Lung (tissue), 11 donors: ENCODE measurements at regions not wholly inside any gene's neighbourhood (a gene's known extent, or its start where the extent isn't known, plus 50 kb on each side); places are given as distances from the start of the nearest gene placed in this dataset.
"Not testable (repeated sequence)": the region's sequence is repeated elsewhere in the genome, so short reads cannot be mapped to it uniquely, and the experiment has no call there.

Source experiments
- ATAC-seq: fragments of 200-7000 bp; cut with Tn5 transposase; one replicate; pipeline ENCODE4 v1.9.1; 2020; ENCODE audit warnings: moderate number of reproducible peaks; ENCODE audit not compliant: insufficient read depth, low FRiP score
- DNase-seq, 3 donors: peaks; one replicate each; pipeline ENCODE4 v3.0.0-alpha.2; 2013 to 2017
- H3K27ac ChIP-seq, 2 donors: one replicate each; pipeline ENCODE4 v1.5.1; 2013; ENCODE audit warnings: mild to moderate bottlenecking in 2 of 2, moderate library complexity in 2 of 2, control low read depth in 1 of 2, inconsistent platforms in 1 of 2, low read depth in 1 of 2, low read length in 1 of 2
- H3K27me3 ChIP-seq, 3 donors: one replicate each; pipeline ENCODE4 v1.5.1; 2013; ENCODE audit warnings: low read length in 2 of 3; ENCODE audit not compliant: control insufficient read depth in 3 of 3, insufficient read depth in 3 of 3
- H3K36me3 ChIP-seq, 4 donors: one replicate each; pipeline ENCODE4 v1.5.1; 2013; ENCODE audit warnings: low read length in 4 of 4, mild to moderate bottlenecking in 1 of 4, moderate library complexity in 1 of 4; ENCODE audit not compliant: control insufficient read depth in 4 of 4, insufficient read depth in 4 of 4
- H3K4me1 ChIP-seq, 5 donors: one replicate each; pipeline ENCODE4 v1.5.1; 2013; ENCODE audit warnings: low read length in 5 of 5, mild to moderate bottlenecking in 2 of 5, moderate library complexity in 1 of 5; ENCODE audit not compliant: control insufficient read depth in 5 of 5, insufficient read depth in 5 of 5
- H3K4me3 ChIP-seq: one replicate; pipeline ENCODE4 v1.5.1; 2013; ENCODE audit warnings: mild to moderate bottlenecking, control low read depth, moderate library complexity
- H3K9ac ChIP-seq, 2 donors: one replicate each; pipeline ENCODE4 v1.5.1; 2013; ENCODE audit warnings: low read length in 2 of 2, control low read depth in 1 of 2; ENCODE audit not compliant: insufficient read depth in 1 of 2
- H3K9me3 ChIP-seq, 4 donors: one replicate each; pipeline ENCODE4 v1.5.1; 2013; ENCODE audit warnings: low read length in 3 of 4, mild to moderate bottlenecking in 1 of 4, moderate library complexity in 1 of 4; ENCODE audit not compliant: control insufficient read depth in 4 of 4, insufficient read depth in 3 of 4
- WGBS, 2 donors: extraction: QIAGEN DNeasy Blood & Tissue Kit; methylation state at CpG; one replicate each; pipeline ENCODE4 v1.1.7; 2013; 5-methylcytosine and 5-hydroxymethylcytosine counted together
- TF ChIP-seq, protein P1 (sequence below): IDR thresholded peaks from 2 replicates; pipeline ENCODE4 v1.5.1; 2012; ENCODE audit warnings: mild to moderate bottlenecking; ENCODE audit errors: control extremely low read depth, extremely low read depth
- donor health status: control.
- donor health status: control.
- donor health status: Bipolar disorder and iron deficiency.
- donor health status: healthy.
- donor health status: DM: yes; HTN: yes; CAD: no.

DNA sequence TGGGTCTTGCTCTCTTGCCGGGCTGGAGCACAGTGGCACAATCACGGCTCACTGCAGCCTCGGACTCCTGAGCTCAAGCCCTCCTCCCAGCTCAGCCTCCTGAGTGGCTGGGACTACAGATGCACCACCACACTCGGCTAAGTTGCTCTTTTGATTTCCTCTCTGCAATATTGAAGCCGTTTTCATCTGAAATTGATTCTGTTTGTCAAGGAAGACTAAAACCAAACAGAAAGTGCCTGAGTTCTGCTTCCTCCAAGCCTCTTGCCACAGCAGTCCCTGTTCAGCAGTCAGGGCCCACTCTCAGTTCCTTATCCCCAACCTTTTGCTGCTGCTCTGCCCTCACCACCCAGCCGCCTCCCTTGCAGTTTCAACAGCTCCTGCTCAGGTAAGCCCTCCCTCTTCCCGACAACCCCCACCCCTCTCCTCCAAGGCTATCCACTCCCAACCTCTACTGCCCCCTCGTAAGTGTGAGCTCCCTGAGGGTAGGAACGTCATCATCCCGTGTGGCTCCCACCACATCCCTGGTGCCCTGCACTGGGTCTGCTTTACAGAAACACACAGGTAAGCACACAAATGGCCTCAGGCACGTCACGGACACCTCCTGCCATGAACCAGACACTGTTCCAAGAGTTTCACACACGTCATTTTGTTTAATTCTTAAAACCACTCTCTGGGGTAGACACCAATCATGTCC is 70.7 kb upstream of the TAB2 start:
- Histone ChIP-seq H3K27me3 (no peaks in the 10 kb centered on the region), H3K27ac (peak overlapping the region in 1 of 2 donors; percentile 63), H3K4me1 (peaks cover 0 to 9% (median 0%) of the 10 kb centered on the region in 5 donors), H3K36me3 (no peaks in the 10 kb centered on the region), H3K4me3 (no peak overlapping the region), H3K9me3 (peaks cover 0 to 3% (median 0%) of the 10 kb centered on the region in 4 donors), H3K9ac (no peak overlapping the region)
- ATAC-seq (no peak), DNase-seq (no peak)
- TF ChIP-seq, protein P1, sequence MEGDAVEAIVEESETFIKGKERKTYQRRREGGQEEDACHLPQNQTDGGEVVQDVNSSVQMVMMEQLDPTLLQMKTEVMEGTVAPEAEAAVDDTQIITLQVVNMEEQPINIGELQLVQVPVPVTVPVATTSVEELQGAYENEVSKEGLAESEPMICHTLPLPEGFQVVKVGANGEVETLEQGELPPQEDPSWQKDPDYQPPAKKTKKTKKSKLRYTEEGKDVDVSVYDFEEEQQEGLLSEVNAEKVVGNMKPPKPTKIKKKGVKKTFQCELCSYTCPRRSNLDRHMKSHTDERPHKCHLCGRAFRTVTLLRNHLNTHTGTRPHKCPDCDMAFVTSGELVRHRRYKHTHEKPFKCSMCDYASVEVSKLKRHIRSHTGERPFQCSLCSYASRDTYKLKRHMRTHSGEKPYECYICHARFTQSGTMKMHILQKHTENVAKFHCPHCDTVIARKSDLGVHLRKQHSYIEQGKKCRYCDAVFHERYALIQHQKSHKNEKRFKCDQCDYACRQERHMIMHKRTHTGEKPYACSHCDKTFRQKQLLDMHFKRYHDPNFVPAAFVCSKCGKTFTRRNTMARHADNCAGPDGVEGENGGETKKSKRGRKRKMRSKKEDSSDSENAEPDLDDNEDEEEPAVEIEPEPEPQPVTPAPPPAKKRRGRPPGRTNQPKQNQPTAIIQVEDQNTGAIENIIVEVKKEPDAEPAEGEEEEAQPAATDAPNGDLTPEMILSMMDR = no peak
- WGBS, 2 donors = 65 to 75% methylated on average over 13 of the region's 13 CpGs

- DNase-seq (no peak), ATAC-seq (no peak)
- TF ChIP-seq, protein P1 = no peak
- Histone ChIP-seq H3K9ac (no peak overlapping the region), H3K4me3 (no peak overlapping the region), H3K36me3 (no peaks in the 10 kb centered on the region), H3K27ac (no peak overlapping the region), H3K27me3 (no peaks in the 10 kb centered on the region), H3K4me1 (peaks cover 0 to 9% (median 0%) of the 10 kb centered on the region in 5 donors), H3K9me3 (peaks cover 0 to 3% (median 0%) of the 10 kb centered on the region in 4 donors)
- 85 to 90% methylated on average over 6 of the region's 6 CpGs for WGBS, 2 donors
These were observed 70.1 kb upstream of the TAB2 start for GRCh38 chr6:149247385-149247763.

- not testable (repeated sequence) for H3K9ac ChIP-seq, H3K36me3 ChIP-seq, ATAC-seq, H3K4me3 ChIP-seq, H3K4me1 ChIP-seq, H3K27me3 ChIP-seq, H3K27ac ChIP-seq, H3K9me3 ChIP-seq, DNase-seq
- WGBS, 2 donors = 98% methylated on average over 5 of the region's 5 CpGs
These were observed 69.2 kb upstream of the TAB2 start for GRCh38 chr6:149248263-149248662.

- Histone ChIP-seq H3K27me3 (no peaks in the 10 kb centered on the region), H3K27ac (no peak overlapping the region), H3K36me3 (no peaks in the 10 kb centered on the region), H3K9me3 (peaks cover 0 to 3% (median 0%) of the 10 kb centered on the region in 4 donors), H3K4me3 (no peak overlapping the region), H3K4me1 (peaks cover 0 to 9% (median 0%) of the 10 kb centered on the region in 5 donors), H3K9ac (no peak overlapping the region)
- DNase-seq (peak in 1 of 3 donors; percentile 47), ATAC-seq (no peak)
- TF ChIP-seq, protein P1 = no peak
- 55 to 65% methylated on average over 4 of the region's 4 CpGs for WGBS, 2 donors
These were observed 68.7 kb upstream of the TAB2 start for GRCh38 chr6:149248693-149249369.
